ENCODE measurements at regions not wholly inside any gene's neighbourhood (a gene's known extent, or its start where the extent isn't known, plus 50 kb on each side); places are given as distances from the start of the nearest gene placed in this dataset.

DNA sequence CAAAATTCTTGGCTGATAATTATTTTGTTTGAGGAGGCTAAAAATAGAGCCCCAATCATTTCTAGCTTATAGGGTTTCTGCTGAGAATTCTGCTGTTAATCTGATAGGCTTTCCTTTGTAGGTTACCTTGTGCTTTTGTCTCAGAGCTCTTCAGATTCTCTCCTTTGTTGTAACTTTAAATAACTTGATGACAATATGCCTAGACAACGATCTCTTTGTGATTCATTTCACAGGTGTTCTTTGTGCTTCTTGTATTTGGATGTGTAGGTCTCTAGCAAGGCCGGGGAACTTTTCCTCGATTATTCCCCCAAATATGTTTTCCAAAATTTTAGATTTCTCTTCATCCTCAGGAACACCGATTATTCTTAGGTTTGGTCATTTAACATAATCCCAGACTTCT is 376.5 kb upstream of the MAN1A1 start:
- no peaks in the 10 kb centered on the region for H3K27me3 ChIP-seq (ENCODE audit: insufficient read depth, poor library complexity, severe bottlenecking)
- H3K27ac ChIP-seq (replicated peaks), result no peak overlapping the region
- H3K4me3 ChIP-seq (replicated peaks; ENCODE audit: insufficient read depth, low read length), result no peak overlapping the region
- TF ChIP-seq CTCF (IDR thresholded peaks at IDR 0.05; ENCODE audit: insufficient read depth, low read length) (no peak), SPI1 (IDR thresholded peaks at IDR 0.05; ENCODE audit: borderline replicate concordance, low read depth) (no peak)
- DNase-seq (ENCODE audit: low read depth in 1 of 2, low spot score in 1 of 2), result no peak

GRCh38 chr6:119720160-119720559 is 370.6 kb upstream of the MAN1A1 start:
- H3K27ac ChIP-seq (replicated peaks), result no peak overlapping the region
- TF ChIP-seq, protein P1, sequence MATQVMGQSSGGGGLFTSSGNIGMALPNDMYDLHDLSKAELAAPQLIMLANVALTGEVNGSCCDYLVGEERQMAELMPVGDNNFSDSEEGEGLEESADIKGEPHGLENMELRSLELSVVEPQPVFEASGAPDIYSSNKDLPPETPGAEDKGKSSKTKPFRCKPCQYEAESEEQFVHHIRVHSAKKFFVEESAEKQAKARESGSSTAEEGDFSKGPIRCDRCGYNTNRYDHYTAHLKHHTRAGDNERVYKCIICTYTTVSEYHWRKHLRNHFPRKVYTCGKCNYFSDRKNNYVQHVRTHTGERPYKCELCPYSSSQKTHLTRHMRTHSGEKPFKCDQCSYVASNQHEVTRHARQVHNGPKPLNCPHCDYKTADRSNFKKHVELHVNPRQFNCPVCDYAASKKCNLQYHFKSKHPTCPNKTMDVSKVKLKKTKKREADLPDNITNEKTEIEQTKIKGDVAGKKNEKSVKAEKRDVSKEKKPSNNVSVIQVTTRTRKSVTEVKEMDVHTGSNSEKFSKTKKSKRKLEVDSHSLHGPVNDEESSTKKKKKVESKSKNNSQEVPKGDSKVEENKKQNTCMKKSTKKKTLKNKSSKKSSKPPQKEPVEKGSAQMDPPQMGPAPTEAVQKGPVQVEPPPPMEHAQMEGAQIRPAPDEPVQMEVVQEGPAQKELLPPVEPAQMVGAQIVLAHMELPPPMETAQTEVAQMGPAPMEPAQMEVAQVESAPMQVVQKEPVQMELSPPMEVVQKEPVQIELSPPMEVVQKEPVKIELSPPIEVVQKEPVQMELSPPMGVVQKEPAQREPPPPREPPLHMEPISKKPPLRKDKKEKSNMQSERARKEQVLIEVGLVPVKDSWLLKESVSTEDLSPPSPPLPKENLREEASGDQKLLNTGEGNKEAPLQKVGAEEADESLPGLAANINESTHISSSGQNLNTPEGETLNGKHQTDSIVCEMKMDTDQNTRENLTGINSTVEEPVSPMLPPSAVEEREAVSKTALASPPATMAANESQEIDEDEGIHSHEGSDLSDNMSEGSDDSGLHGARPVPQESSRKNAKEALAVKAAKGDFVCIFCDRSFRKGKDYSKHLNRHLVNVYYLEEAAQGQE (IDR thresholded peaks at IDR 0.05; ENCODE audit: insufficient replicate concordance, low read depth), result no peak
- no peak for TF ChIP-seq CTCF (IDR thresholded peaks at IDR 0.05; ENCODE audit: insufficient read depth, low read length)
- no peak for TF ChIP-seq SPI1 (IDR thresholded peaks at IDR 0.05; ENCODE audit: borderline replicate concordance, low read depth)
- TF ChIP-seq GABPA (IDR thresholded peaks at IDR 0.05; ENCODE audit: low read depth), result no peak
- TF ChIP-seq POLR2AphosphoS5 (IDR thresholded peaks at IDR 0.05; ENCODE audit: low read depth), result no peak
- H3K27me3 ChIP-seq (ENCODE audit: insufficient read depth, poor library complexity, severe bottlenecking), result no peaks in the 10 kb centered on the region
- no peak for DNase-seq (ENCODE audit: low read depth in 1 of 2, low spot score in 1 of 2)
- no peak overlapping the region for H3K4me3 ChIP-seq (replicated peaks; ENCODE audit: insufficient read depth, low read length)

DNA sequence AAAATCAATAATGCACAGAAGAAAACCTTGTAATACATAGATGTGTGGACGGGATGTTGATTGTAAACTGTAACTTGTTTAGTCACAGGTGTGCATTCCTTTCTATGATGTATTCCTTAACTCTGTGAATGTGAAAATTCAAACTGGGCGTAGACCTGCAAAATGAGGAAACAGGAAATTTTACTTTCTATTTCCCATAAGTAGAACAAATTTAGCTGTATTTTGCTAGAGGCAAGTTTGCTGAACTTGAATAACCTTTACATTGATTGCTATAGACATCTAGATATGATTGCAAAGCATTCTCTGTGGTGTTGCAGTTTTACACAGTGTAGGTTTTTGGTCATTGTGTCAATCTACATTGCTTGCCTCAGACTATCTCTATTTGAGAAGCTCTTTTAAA is 368.4 kb upstream of the MAN1A1 start:
- no peaks in the 10 kb centered on the region for H3K27me3 ChIP-seq (ENCODE audit: insufficient read depth, poor library complexity, severe bottlenecking)
- H3K4me3 ChIP-seq (replicated peaks; ENCODE audit: insufficient read depth, low read length), result no peak overlapping the region
- no peak overlapping the region for H3K27ac ChIP-seq (replicated peaks)
- no peak for DNase-seq (ENCODE audit: low read depth in 1 of 2, low spot score in 1 of 2)
- TF ChIP-seq POLR2AphosphoS5 (IDR thresholded peaks at IDR 0.05; ENCODE audit: low read depth) (no peak), GABPA (IDR thresholded peaks at IDR 0.05; ENCODE audit: low read depth) (no peak), CTCF (IDR thresholded peaks at IDR 0.05; ENCODE audit: insufficient read depth, low read length) (no peak), SPI1 (IDR thresholded peaks at IDR 0.05; ENCODE audit: borderline replicate concordance, low read depth) (no peak)
- TF ChIP-seq, protein P1 (IDR thresholded peaks at IDR 0.05; ENCODE audit: insufficient replicate concordance, low read depth), result no peak

DNA sequence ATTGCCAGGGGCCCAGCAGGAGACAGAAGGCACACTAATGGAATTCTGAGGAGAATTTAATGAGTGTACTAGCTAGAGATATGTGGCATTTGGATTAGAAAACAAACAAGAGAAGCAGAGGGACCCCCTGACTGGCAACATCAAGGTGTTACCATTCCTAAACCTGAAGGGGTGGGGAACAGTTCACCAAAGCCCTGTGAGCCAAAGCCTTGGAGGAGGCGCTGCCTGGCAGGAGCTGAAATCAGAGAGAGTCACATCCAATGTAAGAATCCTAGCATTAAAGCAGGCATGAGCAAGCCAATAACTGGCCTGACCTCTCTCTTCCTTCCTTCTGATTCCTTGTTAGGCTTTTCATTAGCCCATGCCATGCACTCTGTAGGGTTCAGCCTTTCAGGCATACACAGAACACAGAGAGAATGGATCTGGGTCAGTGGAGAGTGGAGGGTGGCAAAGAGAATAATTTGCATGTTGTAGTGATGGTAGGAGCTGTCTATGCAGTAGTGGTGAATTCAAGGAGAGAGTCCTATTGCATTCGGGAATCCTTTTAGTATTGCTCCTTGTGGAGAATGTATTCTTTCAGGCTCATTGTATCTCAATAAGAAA is 367.2 kb upstream of the MAN1A1 start:
- TF ChIP-seq GABPA (IDR thresholded peaks at IDR 0.05; ENCODE audit: low read depth), result no peak
- TF ChIP-seq, protein P1 (IDR thresholded peaks at IDR 0.05; ENCODE audit: insufficient replicate concordance, low read depth), result no peak
- no peak for TF ChIP-seq POLR2AphosphoS5 (IDR thresholded peaks at IDR 0.05; ENCODE audit: low read depth)
- TF ChIP-seq CTCF (IDR thresholded peaks at IDR 0.05; ENCODE audit: insufficient read depth, low read length), result no peak
- no peak for TF ChIP-seq SPI1 (IDR thresholded peaks at IDR 0.05; ENCODE audit: borderline replicate concordance, low read depth)
- DNase-seq (ENCODE audit: low read depth in 1 of 2, low spot score in 1 of 2), result no peak
- no peak overlapping the region for H3K4me3 ChIP-seq (replicated peaks; ENCODE audit: insufficient read depth, low read length)
- H3K27ac ChIP-seq (replicated peaks), result no peak overlapping the region
- no peaks in the 10 kb centered on the region for H3K27me3 ChIP-seq (ENCODE audit: insufficient read depth, poor library complexity, severe bottlenecking)

Measured in HL-60 (cell line).